IMR-90 (cell line): ENCODE measurements at regions not wholly inside any gene's neighbourhood (a gene's known extent, or its start where the extent isn't known, plus 50 kb on each side); places are given as distances from the start of the nearest gene placed in this dataset.

Experiments
- BHLHE40 ChIP-seq: fragments of 150-350 bp; IDR thresholded peaks from 2 replicates; pipeline ENCODE4 v1.6.1; 2016; ENCODE audit warnings: mild to moderate bottlenecking, low read depth, low read length
- CTCF ChIP-seq: conservative IDR thresholded peaks from 2 replicates; pipeline ENCODE4 v1.5.1; 2012; ENCODE audit warnings: mild to moderate bottlenecking, low read depth, low read length, improper control_type of control experiment
- FOS ChIP-seq: fragments of 150-350 bp; IDR thresholded peaks from 2 replicates; pipeline ENCODE4 v1.6.1; 2016; ENCODE audit warnings: low read depth, low read length
- POLR2A ChIP-seq: IDR thresholded peaks from 2 replicates; pipeline ENCODE4 v1.6.1; 2012; ENCODE audit warnings: mild to moderate bottlenecking, low read depth, low read length
- RAD21 ChIP-seq: IDR thresholded peaks from 2 replicates; pipeline ENCODE4 v1.6.1; 2012; ENCODE audit warnings: low read length, improper control_type of control experiment
- RCOR1 ChIP-seq: IDR thresholded peaks from 2 replicates; pipeline ENCODE4 v1.6.1; 2012; ENCODE audit warnings: mild to moderate bottlenecking, low read length, improper control_type of control experiment; ENCODE audit not compliant: insufficient replicate concordance

GRCh38 chr7:86181474-86181873 is 462.2 kb upstream of the GRM3 start:
- TF ChIP-seq CTCF (no peak), RAD21 (no peak), FOS (no peak), RCOR1 (no peak), BHLHE40 (no peak), POLR2A (no peak)
